Fibroblast of mammary gland (primary cell): ENCODE measurements at regions not wholly inside any gene's neighbourhood (a gene's known extent, or its start where the extent isn't known, plus 50 kb on each side); places are given as distances from the start of the nearest gene placed in this dataset.
"Not testable (repeated sequence)": the region's sequence is repeated elsewhere in the genome, so short reads cannot be mapped to it uniquely, and the experiment has no call there.

Experiments
- DNase-seq: peaks from one replicate; pipeline ENCODE4 v3.0.0-alpha.2; 2010; ENCODE audit warnings: low read depth
- H3K4me3 ChIP-seq: 2 replicates; pipeline ENCODE4 v1.5.1; 2011; ENCODE audit warnings: low read depth, mild to moderate bottlenecking, low read length, moderate library complexity; ENCODE audit not compliant: control insufficient read depth
- CTCF ChIP-seq: conservative IDR thresholded peaks from 2 replicates; pipeline ENCODE4 v1.5.1; 2011; ENCODE audit warnings: low read depth, low read length, inconsistent platforms; ENCODE audit not compliant: control insufficient read depth, insufficient read depth

GRCh38 chr5:179461576-179461975 lies 88.8 kb upstream of the RUFY1 start:
- H3K4me3 ChIP-seq, result no peak overlapping the region
- no peak for DNase-seq
- no peak for TF ChIP-seq CTCF

DNA sequence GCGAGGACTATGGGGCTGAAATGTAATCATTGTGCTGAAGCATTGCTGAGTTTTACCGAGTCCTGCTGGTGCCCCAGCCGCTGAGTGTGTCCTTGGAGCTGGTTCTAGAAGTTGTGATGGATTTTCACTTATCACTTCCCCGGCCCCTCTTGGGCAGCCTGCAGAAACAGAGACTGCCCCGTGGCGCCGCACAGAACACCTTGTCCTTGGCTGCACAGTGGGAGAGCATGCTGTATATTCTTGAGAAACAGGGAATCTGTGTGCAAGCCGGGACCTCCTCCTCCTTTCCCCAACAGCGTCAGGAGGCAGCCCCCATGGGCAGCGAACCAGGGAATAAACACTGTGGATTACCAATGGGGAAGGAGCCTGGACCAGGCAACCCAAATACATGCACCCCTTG lies 90.6 kb upstream of the RUFY1 start:
- no peak overlapping the region for H3K4me3 ChIP-seq
- TF ChIP-seq CTCF, result no peak
- no peak for DNase-seq

DNA sequence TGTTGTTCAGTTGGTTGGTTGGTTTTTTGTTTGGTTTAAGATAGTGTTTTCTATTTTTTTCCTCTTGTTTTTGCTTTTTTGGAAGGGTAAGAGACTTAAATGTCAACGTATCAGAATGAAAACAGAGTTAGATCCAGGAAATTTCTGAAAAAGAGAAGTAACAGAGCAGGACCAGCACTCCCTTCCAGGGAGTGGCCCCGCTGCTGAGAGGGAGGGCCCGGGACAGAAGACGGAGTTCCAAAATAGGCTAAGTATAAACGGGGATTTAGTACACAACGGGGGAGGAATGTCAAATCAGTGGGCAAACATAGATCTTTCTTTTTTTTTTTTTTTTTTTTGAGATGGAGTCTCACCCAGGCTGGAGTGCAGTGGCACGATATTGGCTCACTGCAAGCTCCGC lies 92.7 kb upstream of the RUFY1 start:
- DNase-seq, result no peak
- no peak for TF ChIP-seq CTCF
- H3K4me3 ChIP-seq, result no peak overlapping the region

DNA sequence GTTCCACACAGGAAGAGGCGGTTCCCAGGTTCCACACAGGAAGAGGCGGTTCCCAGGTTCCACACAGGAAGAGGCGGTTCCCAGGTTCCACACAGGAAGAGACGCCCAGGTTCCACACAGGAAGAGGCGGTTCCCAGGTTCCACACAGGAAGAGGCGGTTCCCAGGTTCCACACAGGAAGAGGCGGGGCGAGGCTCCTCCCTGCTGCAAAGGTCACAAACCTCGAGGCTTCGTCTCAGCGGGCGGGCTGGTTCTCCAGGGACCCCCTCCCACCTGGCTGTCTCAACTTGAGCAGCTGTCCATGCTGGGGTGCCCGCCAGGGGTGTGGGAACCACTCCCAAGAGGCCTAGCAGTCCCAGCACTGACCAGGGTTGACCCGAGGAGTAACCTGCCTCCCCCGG lies 94.3 kb upstream of the RUFY1 start:
- not testable (repeated sequence) for H3K4me3 ChIP-seq, DNase-seq

DNA sequence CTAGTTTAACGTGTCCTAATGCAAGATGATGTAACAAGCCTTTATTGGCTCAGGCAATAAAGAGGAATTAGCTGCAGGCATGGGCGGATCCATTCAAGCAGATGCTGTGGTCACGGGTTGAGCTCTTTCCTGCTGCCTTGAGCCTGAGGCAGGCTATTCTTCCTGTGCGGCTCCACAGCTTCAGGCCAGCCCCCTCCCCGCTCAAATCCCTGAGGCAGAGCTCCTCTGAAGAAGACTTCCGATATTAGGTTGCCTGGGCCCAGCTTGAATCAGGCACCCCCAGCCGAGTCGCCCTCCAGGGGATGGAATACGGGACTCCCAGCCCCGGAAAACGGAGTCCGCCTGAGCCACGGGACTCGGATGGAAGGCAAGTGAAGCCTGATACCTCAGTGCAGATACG lies 95.0 kb upstream of the RUFY1 start:
- DNase-seq, result no peak
- no peak for TF ChIP-seq CTCF

GRCh38 chr5:179454356-179454755 lies 96.0 kb upstream of the RUFY1 start:
- TF ChIP-seq CTCF, result no peak
- no peak for DNase-seq
- no peak overlapping the region for H3K4me3 ChIP-seq

More for the DNA sequence above, 95.0 kb upstream of the RUFY1 start:
- H3K4me3 ChIP-seq, result no peak overlapping the region

DNA sequence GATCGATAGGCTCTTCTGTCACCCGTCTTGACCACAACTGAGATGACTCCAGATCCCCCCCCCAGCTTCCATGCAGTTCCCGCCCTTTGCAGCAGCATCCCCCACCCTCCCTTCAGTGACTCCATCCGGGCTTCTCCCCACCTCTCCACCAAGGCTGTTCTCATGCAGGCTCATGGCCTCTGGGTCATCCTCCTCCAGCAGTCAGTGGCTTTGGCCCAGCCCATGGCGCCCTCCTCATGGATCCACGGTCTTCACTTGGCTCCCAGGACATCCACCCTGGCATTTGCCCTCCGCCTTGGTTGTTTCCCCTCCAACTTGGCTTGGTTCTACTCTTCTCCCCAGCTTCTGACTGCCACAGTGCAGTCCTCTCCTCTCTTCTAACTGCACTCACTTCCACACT lies 96.7 kb upstream of the RUFY1 start:
- DNase-seq, result no peak
- no peak for TF ChIP-seq CTCF
- H3K4me3 ChIP-seq, result no peak overlapping the region
